Kidney epithelial cell (primary cell): ENCODE measurements at regions not wholly inside any gene's neighbourhood (a gene's known extent, or its start where the extent isn't known, plus 50 kb on each side); places are given as distances from the start of the nearest gene placed in this dataset.

Experiments used
- DNase-seq: peaks from one replicate; pipeline ENCODE4 v3.0.0-alpha.2; 2010; ENCODE audit warnings: low read depth
- H3K27me3 ChIP-seq: 2 replicates; pipeline ENCODE4 v1.6.0; 2011; ENCODE audit warnings: low read length; ENCODE audit not compliant: control insufficient read depth, insufficient read depth
- H3K36me3 ChIP-seq: 2 replicates; pipeline ENCODE4 v1.5.1; 2011; ENCODE audit warnings: low read length; ENCODE audit not compliant: control insufficient read depth, insufficient read depth
- H3K4me3 ChIP-seq: 2 replicates; pipeline ENCODE4 v1.5.1; 2011; ENCODE audit warnings: low read depth, mild to moderate bottlenecking, control low read depth, low read length
- TF ChIP-seq, protein P1 (sequence below): IDR thresholded peaks from 2 replicates; pipeline ENCODE4 v1.5.1; 2011; ENCODE audit warnings: mild to moderate bottlenecking, moderate library complexity, low read length, control low read depth, inconsistent platforms; ENCODE audit not compliant: insufficient read depth, poor library complexity, severe bottlenecking

DNA sequence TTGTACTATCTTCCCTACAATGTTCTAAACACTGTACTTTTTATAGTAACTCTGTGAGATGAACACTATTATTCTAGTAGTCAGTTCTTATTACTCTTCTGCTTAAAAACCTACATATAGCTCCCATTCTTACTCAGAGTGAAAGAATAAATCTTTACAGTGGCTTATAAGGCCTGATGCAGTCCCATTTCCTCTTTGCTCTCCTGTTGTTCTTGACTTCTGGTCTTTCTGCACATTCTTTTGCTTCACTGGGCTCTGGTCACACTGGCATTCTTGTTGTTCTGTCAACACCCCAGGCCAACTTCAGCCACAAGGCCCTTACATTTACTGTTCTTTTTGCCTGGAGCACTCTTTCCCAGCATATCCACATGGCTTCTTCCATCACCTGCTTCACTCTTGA, 58.2 kb upstream of the TP63 start:
- no peaks in the 10 kb centered on the region for H3K36me3 ChIP-seq
- TF ChIP-seq, protein P1, sequence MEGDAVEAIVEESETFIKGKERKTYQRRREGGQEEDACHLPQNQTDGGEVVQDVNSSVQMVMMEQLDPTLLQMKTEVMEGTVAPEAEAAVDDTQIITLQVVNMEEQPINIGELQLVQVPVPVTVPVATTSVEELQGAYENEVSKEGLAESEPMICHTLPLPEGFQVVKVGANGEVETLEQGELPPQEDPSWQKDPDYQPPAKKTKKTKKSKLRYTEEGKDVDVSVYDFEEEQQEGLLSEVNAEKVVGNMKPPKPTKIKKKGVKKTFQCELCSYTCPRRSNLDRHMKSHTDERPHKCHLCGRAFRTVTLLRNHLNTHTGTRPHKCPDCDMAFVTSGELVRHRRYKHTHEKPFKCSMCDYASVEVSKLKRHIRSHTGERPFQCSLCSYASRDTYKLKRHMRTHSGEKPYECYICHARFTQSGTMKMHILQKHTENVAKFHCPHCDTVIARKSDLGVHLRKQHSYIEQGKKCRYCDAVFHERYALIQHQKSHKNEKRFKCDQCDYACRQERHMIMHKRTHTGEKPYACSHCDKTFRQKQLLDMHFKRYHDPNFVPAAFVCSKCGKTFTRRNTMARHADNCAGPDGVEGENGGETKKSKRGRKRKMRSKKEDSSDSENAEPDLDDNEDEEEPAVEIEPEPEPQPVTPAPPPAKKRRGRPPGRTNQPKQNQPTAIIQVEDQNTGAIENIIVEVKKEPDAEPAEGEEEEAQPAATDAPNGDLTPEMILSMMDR = no peak
- no peaks in the 10 kb centered on the region for H3K27me3 ChIP-seq
- no peak overlapping the region for H3K4me3 ChIP-seq
- no peak for DNase-seq

GRCh38 chr3:189576486-189576885, 54.7 kb upstream of the TP63 start:
- no peaks in the 10 kb centered on the region for H3K27me3 ChIP-seq
- no peak for DNase-seq
- no peaks in the 10 kb centered on the region for H3K36me3 ChIP-seq
- TF ChIP-seq, protein P1 = no peak
- H3K4me3 ChIP-seq = no peak overlapping the region

DNA sequence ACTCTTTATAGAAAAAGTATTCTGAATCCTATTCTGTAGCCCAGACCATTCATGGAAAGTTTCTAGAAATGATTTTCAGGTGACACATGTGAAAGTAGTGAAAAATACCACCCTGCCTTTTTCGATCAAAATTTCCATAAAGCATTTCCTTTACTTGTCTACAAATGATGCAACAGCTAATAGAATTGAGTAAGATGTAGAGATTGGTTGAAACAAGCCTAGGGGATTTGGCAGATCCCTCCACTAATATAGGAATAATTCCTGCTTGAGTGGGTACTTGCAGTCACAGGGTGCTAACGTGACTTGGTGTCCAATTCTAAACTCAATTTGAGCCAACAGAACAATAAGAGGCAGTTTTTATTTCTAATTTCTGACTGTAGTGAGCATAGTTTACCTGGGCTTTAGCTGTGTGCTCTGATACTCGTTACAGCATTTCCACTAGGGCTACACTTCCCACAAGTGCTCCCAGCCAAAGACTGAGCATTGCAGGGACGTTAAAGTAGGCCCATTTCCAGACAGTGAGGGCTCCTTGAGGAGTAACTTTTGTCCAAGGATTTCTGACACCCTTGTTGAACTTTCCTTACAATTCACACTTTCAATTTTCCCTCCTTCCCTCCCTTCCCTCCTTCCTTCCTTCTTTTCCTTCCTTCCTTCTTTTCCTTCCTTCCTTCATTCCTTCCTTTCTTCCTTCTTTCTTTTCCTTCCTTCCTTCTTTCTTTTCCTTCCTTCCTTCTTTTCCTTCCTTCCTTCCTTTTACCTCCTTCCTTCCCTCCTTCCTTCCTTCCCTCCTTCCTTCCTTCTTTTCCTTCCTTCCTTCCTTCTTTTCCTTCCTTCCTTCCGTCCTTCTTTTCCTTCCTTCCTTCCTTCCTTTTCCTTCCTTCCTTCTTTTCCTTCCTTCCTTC, 53.9 kb upstream of the TP63 start:
- Histone ChIP-seq H3K27me3 (no peaks in the 10 kb centered on the region), H3K36me3 (no peaks in the 10 kb centered on the region), H3K4me3 (no peak overlapping the region)
- no peak for DNase-seq
- TF ChIP-seq, protein P1 = no peak

GRCh38 chr3:189580190-189580589, 51.0 kb upstream of the TP63 start:
- Histone ChIP-seq H3K4me3 (no peak overlapping the region), H3K36me3 (no peaks in the 10 kb centered on the region)
- TF ChIP-seq, protein P1 = no peak

More at GRCh38 chr3:189580190-189580589, 51.0 kb upstream of the TP63 start:
- no peaks in the 10 kb centered on the region for H3K27me3 ChIP-seq
- DNase-seq = no peak
